SK-N-SH (cell line): ENCODE measurements at regions not wholly inside any gene's neighbourhood (a gene's known extent, or its start where the extent isn't known, plus 50 kb on each side); places are given as distances from the start of the nearest gene placed in this dataset.

Experiments used
- CTCF ChIA-PET: fragments of 300-600, 350-600 bp; formaldehyde crosslinking; extraction: SDS; loops from one replicate; lab custom pipeline; 2021; lab: Yijun Ruan, JAX
- POLR2A ChIA-PET: fragments of 350-600 bp; sonication (Branson Sonifier 250); formaldehyde crosslinking; extraction: SDS; loops from one replicate; lab custom pipeline; 2020; ENCODE audit warnings: antibody characterized with exemption, inconsistent platforms; lab: Yijun Ruan, JAX
- DNase-seq: peaks from one replicate; pipeline ENCODE4 v3.0.0; 2012
- H2AFZ ChIP-seq: fragments of 200-600 bp; sonication (generic); 2 replicates; pipeline ENCODE4 v1.8.1; 2016; ENCODE audit warnings: antibody characterized with exemption, mild to moderate bottlenecking, low read depth
- H3F3A ChIP-seq: fragments of 200-600 bp; sonication (generic); replicated peaks from 2 replicates; pipeline ENCODE3; 2016; ENCODE audit warnings: antibody characterized with exemption, mild to moderate bottlenecking; ENCODE audit not compliant: insufficient read depth
- H3K27ac ChIP-seq, 2 experiments: fragments of 200-500 bp in 1 of 2; fragments of 200-600 bp in 1 of 2; sonication (Bioruptor generic) in 1 of 2; sonication (generic), shearing (Covaris generic) in 1 of 2; 2 replicates each; pipeline versions ENCODE4 v1.5.1 to v1.6.1; 2014 to 2016; ENCODE audit warnings: low read depth in 2 of 2, inconsistent platforms in 1 of 2, low read length in 1 of 2, mild to moderate bottlenecking in 1 of 2, mixed read lengths in 1 of 2
- H3K27me3 ChIP-seq: fragments of 200-600 bp; sonication (generic), shearing (Covaris generic); 2 replicates; pipeline ENCODE4 v1.6.1; 2016; ENCODE audit warnings: mixed run types; ENCODE audit not compliant: insufficient read depth
- H3K36me3 ChIP-seq, 2 experiments: fragments of 200-500 bp in 1 of 2; fragments of 200-600 bp in 1 of 2; sonication (Bioruptor generic) in 1 of 2; sonication (generic) in 1 of 2; replicated peaks in 1 of 2; 2 replicates each; pipeline versions ENCODE3 to v1.5.1; 2014 to 2016; ENCODE audit warnings: low read length in 1 of 2, mild to moderate bottlenecking in 1 of 2; ENCODE audit not compliant: insufficient read depth in 2 of 2, control insufficient read depth in 1 of 2
- H3K4me1 ChIP-seq, 2 experiments: fragments of 200-500 bp in 1 of 2; fragments of 200-600 bp in 1 of 2; sonication (Bioruptor generic) in 1 of 2; sonication (generic), shearing (Covaris generic) in 1 of 2; 2 replicates each; pipeline versions ENCODE4 v1.5.1 to v1.6.1; 2014 to 2016; ENCODE audit warnings: low read depth in 1 of 2, low read length in 1 of 2, mixed run types in 1 of 2; ENCODE audit not compliant: insufficient read depth in 2 of 2, control insufficient read depth in 1 of 2
- H3K4me2 ChIP-seq: fragments of 200-600 bp; sonication (generic), shearing (Covaris generic); 2 replicates; pipeline ENCODE4 v1.6.1; 2017; ENCODE audit warnings: mixed run types
- H3K4me3 ChIP-seq, 2 experiments: fragments of 200-500 bp in 1 of 2; fragments of 200-600 bp in 1 of 2; sonication (Bioruptor generic) in 1 of 2; sonication (generic), shearing (Covaris generic) in 1 of 2; 2 replicates each; pipeline versions ENCODE4 v1.5.1 to v1.8.1; 2014 to 2016; ENCODE audit warnings: low read depth in 2 of 2, inconsistent platforms in 1 of 2, low read length in 1 of 2, mild to moderate bottlenecking in 1 of 2, mixed read lengths in 1 of 2, moderate library complexity in 1 of 2
- H3K79me2 ChIP-seq: fragments of 200-600 bp; sonication (generic); 2 replicates; pipeline ENCODE4 v1.8.1; 2017; ENCODE audit warnings: mild to moderate bottlenecking; ENCODE audit not compliant: insufficient read depth
- H3K9ac ChIP-seq: fragments of 200-600 bp; sonication (generic); 2 replicates; pipeline ENCODE4 v1.6.1; 2017; ENCODE audit warnings: mixed run types
- H3K9me2 ChIP-seq: fragments of 200-600 bp; sonication (generic); 2 replicates; pipeline ENCODE4 v1.6.1; 2017; ENCODE audit warnings: mixed run types
- H3K9me3 ChIP-seq: fragments of 200-600 bp; sonication (generic); 2 replicates; pipeline ENCODE4 v1.6.1; 2017; ENCODE audit warnings: mixed run types, mild to moderate bottlenecking, moderate library complexity
- H4K20me1 ChIP-seq: fragments of 200-600 bp; sonication (generic); 2 replicates; pipeline ENCODE4 v1.6.1; 2017; ENCODE audit warnings: mild to moderate bottlenecking, mixed run types; ENCODE audit not compliant: insufficient read depth
- CTCF ChIP-seq: fragments of 200-600 bp; sonication (generic); IDR thresholded peaks from 2 replicates; pipeline ENCODE4 v1.6.1; 2017; ENCODE audit warnings: antibody characterized with exemption, mild to moderate bottlenecking, moderate library complexity
- ELF1 ChIP-seq: IDR thresholded peaks from 2 replicates; pipeline ENCODE4 v1.4.0; 2012
- EP300 ChIP-seq, 2 experiments: IDR thresholded peaks; 2 replicates each; pipeline versions ENCODE4 v1.4.0 to v1.6.1; 2012; ENCODE audit warnings: borderline replicate concordance in 1 of 2, low read depth in 1 of 2, low read length in 1 of 2
- EZH2phosphoT487 ChIP-seq: fragments of 200-600 bp; sonication (generic); IDR thresholded peaks from 2 replicates; pipeline ENCODE4 v1.6.1; 2017; ENCODE audit warnings: low read depth, mixed run types, mild to moderate bottlenecking, antibody characterized with exemption, moderate library complexity, borderline replicate concordance
- FOSL2 ChIP-seq: IDR thresholded peaks from 2 replicates; pipeline ENCODE4 v1.4.0; 2012; ENCODE audit warnings: low read depth, mild to moderate bottlenecking, moderate library complexity, borderline replicate concordance
- FOXM1 ChIP-seq: IDR thresholded peaks from 2 replicates; pipeline ENCODE4 v1.4.0; 2012; ENCODE audit warnings: low read depth, mild to moderate bottlenecking
- GATA2 ChIP-seq: sonication (generic); formaldehyde crosslinking; IDR thresholded peaks from 2 replicates; pipeline ENCODE4 v1.5.0; 2020; ENCODE audit warnings: mild to moderate bottlenecking, missing genetic modification reagents
- MEF2A ChIP-seq: IDR thresholded peaks from 2 replicates; pipeline ENCODE4 v1.4.0; 2012; ENCODE audit warnings: low read depth, borderline replicate concordance
- MXI1 ChIP-seq: IDR thresholded peaks from 2 replicates; pipeline ENCODE4 v1.6.1; 2012; ENCODE audit warnings: mild to moderate bottlenecking, low read depth, low read length, improper control_type of control experiment
- RAD21 ChIP-seq: IDR thresholded peaks from 2 replicates; pipeline ENCODE4 v1.6.1; 2012; ENCODE audit warnings: mild to moderate bottlenecking, low read length
- RCOR1 ChIP-seq: fragments of 150-350 bp; IDR thresholded peaks from 2 replicates; pipeline ENCODE4 v1.6.1; 2017; ENCODE audit warnings: antibody characterized with exemption, low read length
- REST ChIP-seq: IDR thresholded peaks from 2 replicates; pipeline ENCODE4 v1.6.1; 2012; ENCODE audit warnings: mild to moderate bottlenecking, low read depth, low read length, moderate library complexity
- RXRA ChIP-seq: IDR thresholded peaks from 2 replicates; pipeline ENCODE4 v1.4.0; 2012; ENCODE audit warnings: low read depth, mild to moderate bottlenecking, borderline replicate concordance
- SIN3A ChIP-seq: IDR thresholded peaks from 2 replicates; pipeline ENCODE4 v1.6.1; 2012; ENCODE audit warnings: low read depth, mild to moderate bottlenecking, low read length, moderate library complexity, borderline replicate concordance
- SMC3 ChIP-seq: IDR thresholded peaks from 2 replicates; pipeline ENCODE4 v1.6.1; 2012; ENCODE audit warnings: low read depth, low read length, improper control_type of control experiment
- TAF1 ChIP-seq: IDR thresholded peaks from 2 replicates; pipeline ENCODE4 v1.6.1; 2012; ENCODE audit warnings: low read depth, mild to moderate bottlenecking, low read length, moderate library complexity, borderline replicate concordance
- YY1 ChIP-seq: IDR thresholded peaks from 2 replicates; pipeline ENCODE4 v1.4.0; 2012; ENCODE audit warnings: low read depth, mild to moderate bottlenecking
- WGBS: methylation state at CpG from one replicate; pipeline ENCODE4 v1.1.6; 2017; ENCODE audit warnings: low lambda C conversion rate; 5-methylcytosine and 5-hydroxymethylcytosine counted together
- TF ChIP-seq, protein P1 (sequence below): IDR thresholded peaks from 2 replicates; pipeline ENCODE4 v1.4.0; 2012; ENCODE audit warnings: low read depth, borderline replicate concordance
- TF ChIP-seq, protein P2 (sequence below): IDR thresholded peaks from 2 replicates; pipeline ENCODE4 v1.4.0; 2012; ENCODE audit warnings: low read depth, borderline replicate concordance

DNA sequence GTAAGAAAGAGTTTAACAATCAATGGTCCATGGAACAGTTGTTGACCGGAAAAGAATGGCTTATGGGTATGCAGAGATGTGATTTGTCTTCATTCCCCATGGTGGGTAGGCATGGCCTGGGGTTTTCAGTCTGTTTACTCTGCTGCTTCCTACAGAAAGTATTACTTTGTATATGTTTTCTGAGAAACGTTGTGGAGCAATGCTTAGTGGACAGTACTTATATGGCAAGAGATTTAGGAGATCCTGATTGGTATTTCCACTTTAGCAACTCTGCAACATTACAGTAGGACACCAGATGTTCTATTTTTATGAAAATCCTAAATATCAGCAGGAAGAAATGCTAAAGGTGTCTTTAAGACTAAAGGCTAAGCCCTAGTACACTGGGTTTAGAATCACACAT, 309.1 kb downstream of the AASDHPPT start:
- no peaks in the 10 kb centered on the region for H3K9me3 ChIP-seq
- H3K79me2 ChIP-seq, result no peaks in the 10 kb centered on the region
- no peak overlapping the region for H3K9ac ChIP-seq
- no peak for TF ChIP-seq GATA2
- TF ChIP-seq, protein P1, sequence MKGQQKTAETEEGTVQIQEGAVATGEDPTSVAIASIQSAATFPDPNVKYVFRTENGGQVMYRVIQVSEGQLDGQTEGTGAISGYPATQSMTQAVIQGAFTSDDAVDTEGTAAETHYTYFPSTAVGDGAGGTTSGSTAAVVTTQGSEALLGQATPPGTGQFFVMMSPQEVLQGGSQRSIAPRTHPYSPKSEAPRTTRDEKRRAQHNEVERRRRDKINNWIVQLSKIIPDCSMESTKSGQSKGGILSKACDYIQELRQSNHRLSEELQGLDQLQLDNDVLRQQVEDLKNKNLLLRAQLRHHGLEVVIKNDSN, result no peak
- TF ChIP-seq SIN3A, result no peak
- no peak for TF ChIP-seq EZH2phosphoT487
- no peak for TF ChIP-seq RXRA
- no peak for TF ChIP-seq FOSL2
- TF ChIP-seq, protein P2, sequence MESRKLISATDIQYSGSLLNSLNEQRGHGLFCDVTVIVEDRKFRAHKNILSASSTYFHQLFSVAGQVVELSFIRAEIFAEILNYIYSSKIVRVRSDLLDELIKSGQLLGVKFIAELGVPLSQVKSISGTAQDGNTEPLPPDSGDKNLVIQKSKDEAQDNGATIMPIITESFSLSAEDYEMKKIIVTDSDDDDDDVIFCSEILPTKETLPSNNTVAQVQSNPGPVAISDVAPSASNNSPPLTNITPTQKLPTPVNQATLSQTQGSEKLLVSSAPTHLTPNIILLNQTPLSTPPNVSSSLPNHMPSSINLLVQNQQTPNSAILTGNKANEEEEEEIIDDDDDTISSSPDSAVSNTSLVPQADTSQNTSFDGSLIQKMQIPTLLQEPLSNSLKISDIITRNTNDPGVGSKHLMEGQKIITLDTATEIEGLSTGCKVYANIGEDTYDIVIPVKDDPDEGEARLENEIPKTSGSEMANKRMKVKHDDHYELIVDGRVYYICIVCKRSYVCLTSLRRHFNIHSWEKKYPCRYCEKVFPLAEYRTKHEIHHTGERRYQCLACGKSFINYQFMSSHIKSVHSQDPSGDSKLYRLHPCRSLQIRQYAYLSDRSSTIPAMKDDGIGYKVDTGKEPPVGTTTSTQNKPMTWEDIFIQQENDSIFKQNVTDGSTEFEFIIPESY, result no peak
- no peak for TF ChIP-seq FOXM1
- no peak for TF ChIP-seq REST
- no peak for TF ChIP-seq RCOR1
- TF ChIP-seq EP300 (IDR thresholded peaks at IDR 0.05; ENCODE audit: borderline replicate concordance in 1 of 2, low read depth in 1 of 2, low read length in 1 of 2), result no peak
- TF ChIP-seq ELF1, result no peak
- no peak for TF ChIP-seq SMC3
- no peak for TF ChIP-seq CTCF
- TF ChIP-seq MEF2A, result no peak
- TF ChIP-seq TAF1, result no peak
- TF ChIP-seq RAD21, result no peak
- TF ChIP-seq MXI1, result no peak
- no peak for TF ChIP-seq YY1
- TF ChIP-seq, all 33 proteins: peak for 0
- Histone ChIP-seq H3K27me3 (no peaks in the 10 kb centered on the region), H3K27ac (no peak overlapping the region), H3K4me2 (no peak overlapping the region), H2AFZ (no peak overlapping the region), H3K4me1 (peaks cover 0 to 22% of the 10 kb centered on the region in 2 experiments; a peak in 2 of 4 replicates), H4K20me1 (no peaks in the 10 kb centered on the region), H3F3A (peaks cover 9% of the 10 kb centered on the region), H3K36me3 (no peaks in the 10 kb centered on the region), H3K9me2 (no peaks in the 10 kb centered on the region), H3K4me3 (no peak overlapping the region)
- no peak for DNase-seq
- CTCF ChIA-PET, result no interaction called here
- WGBS, result 46% methylated on average over 2 of the region's 2 CpGs
- POLR2A ChIA-PET, result no interaction called here
